ENCODE measurements at regions not wholly inside any gene's neighbourhood (a gene's known extent, or its start where the extent isn't known, plus 50 kb on each side); places are given as distances from the start of the nearest gene placed in this dataset.
"Not testable (repeated sequence)": the region's sequence is repeated elsewhere in the genome, so short reads cannot be mapped to it uniquely, and the experiment has no call there.

DNA sequence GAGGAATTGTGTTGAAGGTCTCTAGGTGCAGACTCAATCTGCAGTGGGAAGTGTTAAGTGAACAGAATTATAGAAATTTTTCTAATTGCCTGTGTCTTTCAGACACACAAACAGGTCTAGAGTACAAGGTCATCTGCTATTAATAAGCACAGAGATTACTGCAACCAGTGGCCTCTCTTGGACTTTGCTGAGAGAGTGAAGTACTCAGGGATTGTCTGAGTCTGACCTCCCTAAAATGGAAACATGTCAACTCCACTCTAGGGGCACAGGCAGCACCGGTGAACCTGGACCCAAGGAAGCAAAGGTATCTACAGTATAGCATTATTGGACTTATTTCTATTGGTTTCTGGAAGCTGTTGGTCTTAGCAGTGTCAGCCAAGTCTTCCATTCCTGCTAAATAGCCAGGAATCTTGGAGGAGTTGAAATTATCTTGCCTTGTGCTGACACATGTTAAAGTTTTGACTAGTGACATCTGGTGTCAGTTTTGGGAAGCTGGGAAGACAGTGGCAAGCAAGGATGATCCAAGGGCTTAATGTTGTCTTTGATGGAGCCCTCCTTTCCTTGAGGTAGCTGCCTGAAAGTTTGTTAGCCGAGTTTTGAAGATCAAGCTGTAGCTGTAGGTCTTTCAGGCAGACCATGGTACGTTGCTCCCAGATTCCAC is 61.1 kb upstream of the NMUR2 start:
- H3K4me3 ChIP-seq, result no peak overlapping the region
- H3K36me3 ChIP-seq, result no peaks in the 10 kb centered on the region
- H3K9me3 ChIP-seq, result no peaks in the 10 kb centered on the region
- H3K4me1 ChIP-seq, result no peaks in the 10 kb centered on the region
- intact Hi-C loops (cut with DNase I), result no loop called here
- no peak for DNase-seq
- H3K27ac ChIP-seq, result no peak overlapping the region
- H3K27me3 ChIP-seq, result no peaks in the 10 kb centered on the region
- TF ChIP-seq POLR2AphosphoS5 (IDR thresholded peaks at IDR 0.05) (no peak), EP300 (IDR thresholded peaks at IDR 0.05) (no peak), POLR2A (IDR thresholded peaks at IDR 0.05) (no peak)
- TF ChIP-seq, protein P1, sequence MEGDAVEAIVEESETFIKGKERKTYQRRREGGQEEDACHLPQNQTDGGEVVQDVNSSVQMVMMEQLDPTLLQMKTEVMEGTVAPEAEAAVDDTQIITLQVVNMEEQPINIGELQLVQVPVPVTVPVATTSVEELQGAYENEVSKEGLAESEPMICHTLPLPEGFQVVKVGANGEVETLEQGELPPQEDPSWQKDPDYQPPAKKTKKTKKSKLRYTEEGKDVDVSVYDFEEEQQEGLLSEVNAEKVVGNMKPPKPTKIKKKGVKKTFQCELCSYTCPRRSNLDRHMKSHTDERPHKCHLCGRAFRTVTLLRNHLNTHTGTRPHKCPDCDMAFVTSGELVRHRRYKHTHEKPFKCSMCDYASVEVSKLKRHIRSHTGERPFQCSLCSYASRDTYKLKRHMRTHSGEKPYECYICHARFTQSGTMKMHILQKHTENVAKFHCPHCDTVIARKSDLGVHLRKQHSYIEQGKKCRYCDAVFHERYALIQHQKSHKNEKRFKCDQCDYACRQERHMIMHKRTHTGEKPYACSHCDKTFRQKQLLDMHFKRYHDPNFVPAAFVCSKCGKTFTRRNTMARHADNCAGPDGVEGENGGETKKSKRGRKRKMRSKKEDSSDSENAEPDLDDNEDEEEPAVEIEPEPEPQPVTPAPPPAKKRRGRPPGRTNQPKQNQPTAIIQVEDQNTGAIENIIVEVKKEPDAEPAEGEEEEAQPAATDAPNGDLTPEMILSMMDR (IDR thresholded peaks at IDR 0.05), result no peak
- WGBS, 2 donors, result 61 to 85% methylated on average over 3 of the region's 3 CpGs

DNA sequence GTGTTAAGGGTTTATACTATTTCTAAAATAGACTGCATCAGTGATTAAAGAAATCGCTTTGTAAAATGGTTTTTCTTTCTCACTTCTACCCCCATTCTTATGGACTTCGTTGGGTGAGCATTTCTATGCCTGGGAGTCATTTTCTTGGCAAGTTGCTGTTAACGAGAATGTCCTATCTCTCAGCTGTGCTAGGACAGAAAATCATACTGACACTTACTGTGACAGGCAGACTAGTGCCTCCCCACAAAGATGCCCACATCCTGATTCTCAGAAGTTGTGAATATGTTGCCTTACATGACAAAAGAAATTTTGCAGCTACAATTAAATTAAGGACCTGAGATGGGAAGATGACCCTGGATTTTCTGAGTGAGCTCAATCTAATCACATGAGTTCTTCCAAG is 65.1 kb upstream of the NMUR2 start:
- TF ChIP-seq POLR2A (IDR thresholded peaks at IDR 0.05) (no peak), EP300 (IDR thresholded peaks at IDR 0.05) (no peak), POLR2AphosphoS5 (IDR thresholded peaks at IDR 0.05) (no peak)
- TF ChIP-seq, protein P1 (IDR thresholded peaks at IDR 0.05), result no peak
- intact Hi-C loops (cut with DNase I), result no loop called here
- H3K4me1 ChIP-seq, result no peaks in the 10 kb centered on the region
- H3K4me3 ChIP-seq, result no peak overlapping the region
- no peak overlapping the region for H3K27ac ChIP-seq
- DNase-seq, result no peak
- no peaks in the 10 kb centered on the region for H3K27me3 ChIP-seq
- WGBS, 2 donors, result 60 to 75% methylated on average over 3 of the region's 3 CpGs
- no peaks in the 10 kb centered on the region for H3K9me3 ChIP-seq
- no peaks in the 10 kb centered on the region for H3K36me3 ChIP-seq

DNA sequence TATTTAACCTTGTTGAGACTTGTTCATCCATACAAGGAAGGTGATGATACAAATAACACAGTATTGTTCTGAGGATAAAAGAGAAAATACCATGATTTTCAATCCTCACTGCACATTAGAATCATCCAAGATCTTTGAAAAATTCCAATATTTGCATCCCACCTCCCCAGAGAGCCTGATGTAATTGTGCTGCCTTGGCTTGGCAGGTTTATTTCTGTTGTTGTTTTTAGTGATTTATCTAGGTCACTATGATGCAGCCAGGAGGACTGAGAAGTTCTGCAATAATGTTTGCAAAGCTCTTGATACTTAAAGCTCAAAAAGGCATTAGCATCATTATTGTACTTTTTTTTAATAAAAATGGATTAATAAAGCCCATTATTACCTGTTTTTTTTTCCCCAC is 67.0 kb upstream of the NMUR2 start:
- no peak for TF ChIP-seq POLR2A (IDR thresholded peaks at IDR 0.05)
- DNase-seq, result no peak
- H3K4me3 ChIP-seq, result no peak overlapping the region
- H3K27ac ChIP-seq, result no peak overlapping the region
- H3K4me1 ChIP-seq, result no peaks in the 10 kb centered on the region
- H3K36me3 ChIP-seq, result no peaks in the 10 kb centered on the region
- H3K27me3 ChIP-seq, result no peaks in the 10 kb centered on the region
- no peaks in the 10 kb centered on the region for H3K9me3 ChIP-seq
- intact Hi-C loops (cut with DNase I), result no loop called here

DNA sequence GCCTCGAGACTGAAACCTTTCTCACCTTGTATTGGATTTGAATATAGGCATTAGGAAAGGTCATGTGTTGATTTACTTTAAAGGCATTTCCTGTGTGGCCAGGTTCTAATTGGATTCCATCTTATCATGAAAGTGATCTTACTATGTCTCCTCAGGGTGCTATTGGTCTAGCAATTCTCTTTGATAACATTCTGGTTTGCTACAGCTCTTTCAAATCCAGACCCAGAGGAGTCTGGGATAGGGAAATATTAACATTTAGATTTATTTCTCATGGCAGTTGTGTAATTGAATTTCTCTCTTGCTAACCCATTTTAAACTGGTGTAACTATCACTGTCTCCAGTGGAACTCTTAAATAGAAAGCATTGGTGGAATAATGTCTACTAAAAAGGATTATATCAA is 69.9 kb upstream of the NMUR2 start:
- intact Hi-C loops (cut with DNase I), result no loop called here
- Histone ChIP-seq H3K36me3 (no peaks in the 10 kb centered on the region), H3K27me3 (no peaks in the 10 kb centered on the region), H3K27ac (no peak overlapping the region), H3K9me3 (no peaks in the 10 kb centered on the region), H3K4me1 (no peaks in the 10 kb centered on the region), H3K4me3 (no peak overlapping the region)
- no peak for DNase-seq
- TF ChIP-seq POLR2A (IDR thresholded peaks at IDR 0.05) (no peak), EP300 (IDR thresholded peaks at IDR 0.05) (no peak), POLR2AphosphoS5 (IDR thresholded peaks at IDR 0.05) (no peak)
- TF ChIP-seq, protein P1 (IDR thresholded peaks at IDR 0.05), result no peak
- WGBS, 2 donors, result 33 to 71% methylated on average over 1 of the region's 1 CpG

DNA sequence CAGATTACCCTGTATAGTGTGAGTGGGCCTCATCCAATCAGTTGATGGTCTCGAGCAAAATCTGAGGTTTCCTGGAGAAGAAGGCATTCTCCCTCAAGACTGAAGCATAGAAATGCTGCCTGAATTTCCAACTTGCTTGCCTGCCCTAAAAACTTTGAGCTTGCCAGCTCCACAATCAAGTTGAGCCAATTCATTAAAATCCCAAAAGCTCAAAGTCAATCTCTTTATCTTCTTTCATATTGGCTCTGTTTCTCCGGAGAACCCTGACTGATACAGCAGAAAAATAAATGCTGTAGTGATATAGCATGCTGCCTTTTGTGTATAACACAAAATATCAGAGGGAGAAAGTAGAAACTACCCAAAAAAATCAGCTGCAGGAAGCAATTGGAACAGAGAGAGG is 72.5 kb upstream of the NMUR2 start:
- Histone ChIP-seq H3K36me3 (no peaks in the 10 kb centered on the region), H3K4me3 (no peak overlapping the region), H3K4me1 (no peaks in the 10 kb centered on the region), H3K27me3 (no peaks in the 10 kb centered on the region), H3K9me3 (no peaks in the 10 kb centered on the region), H3K27ac (no peak overlapping the region)
- WGBS, 2 donors, result 57 to 80% methylated on average over 2 of the region's 2 CpGs
- TF ChIP-seq POLR2A (IDR thresholded peaks at IDR 0.05) (no peak), EP300 (IDR thresholded peaks at IDR 0.05) (no peak), POLR2AphosphoS5 (IDR thresholded peaks at IDR 0.05) (no peak)
- TF ChIP-seq, protein P1 (IDR thresholded peaks at IDR 0.05), result no peak
- no peak for DNase-seq
- intact Hi-C loops (cut with DNase I), result no loop called here

DNA sequence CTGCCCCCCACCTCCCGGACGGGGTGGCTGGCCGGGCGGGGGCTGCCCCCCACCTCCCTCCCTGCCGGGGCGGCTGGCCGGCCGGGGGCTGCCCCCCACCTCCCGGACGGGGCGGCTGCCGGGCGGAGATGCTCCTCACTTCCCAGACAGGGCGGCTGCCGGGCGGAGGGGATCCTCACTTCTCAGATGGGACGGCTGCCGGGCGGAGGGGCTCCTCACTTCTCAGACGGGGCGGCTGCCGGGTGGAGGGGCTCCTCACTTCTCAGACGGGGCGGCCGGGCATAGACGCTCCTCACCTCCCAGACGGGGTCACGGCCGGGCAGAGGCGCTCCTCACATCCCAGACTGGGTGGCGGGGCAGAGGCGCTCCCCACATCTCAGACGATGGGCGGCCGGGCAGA is 74.8 kb upstream of the NMUR2 start:
- H3K4me1 ChIP-seq; H3K4me3 ChIP-seq; H3K27ac ChIP-seq; H3K36me3 ChIP-seq; H3K27me3 ChIP-seq; H3K9me3 ChIP-seq; intact Hi-C loops (cut with DNase I); DNase-seq: not testable (repeated sequence)
- WGBS, 2 donors, result 97 to 98% methylated on average over 35 of the region's 35 CpGs

DNA sequence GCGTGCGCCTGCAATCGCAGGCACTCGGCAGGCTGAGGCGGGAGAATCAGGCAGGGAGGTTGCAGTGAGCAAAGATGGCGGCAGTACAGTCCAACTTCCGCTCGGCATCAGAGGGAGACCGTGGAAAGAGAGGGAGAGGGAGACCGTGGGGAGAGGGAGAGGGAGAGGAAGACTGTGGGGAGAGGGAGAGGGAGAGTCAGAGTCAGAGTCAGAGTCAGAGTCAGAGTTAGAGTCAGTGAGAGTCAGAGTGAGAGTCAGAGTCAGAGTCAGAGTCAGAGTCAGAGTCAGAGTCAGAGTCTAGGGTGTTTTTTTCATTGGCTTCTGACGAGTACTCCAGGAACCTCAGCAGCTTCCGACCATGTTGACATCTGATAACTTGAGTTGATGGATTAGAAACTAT is 75.6 kb upstream of the NMUR2 start:
- H3K4me3 ChIP-seq; H3K27ac ChIP-seq; H3K36me3 ChIP-seq; DNase-seq; H3K27me3 ChIP-seq; H3K9me3 ChIP-seq; H3K4me1 ChIP-seq; intact Hi-C loops (cut with DNase I): not testable (repeated sequence)
- WGBS, 2 donors, result 88 to 94% methylated on average over 12 of the region's 12 CpGs

All from sigmoid colon (tissue), 6 donors.